HUES64 (cell line): ENCODE measurements at regions not wholly inside any gene's neighbourhood (a gene's known extent, or its start where the extent isn't known, plus 50 kb on each side); places are given as distances from the start of the nearest gene placed in this dataset.

ENCODE experiments used
- H3K27ac ChIP-seq: 2 replicates; pipeline ENCODE4 v1.7.0; 2013; ENCODE audit warnings: low read depth, low read length, inconsistent platforms
- H3K27me3 ChIP-seq: 2 replicates; pipeline ENCODE4 v1.6.1; 2013; ENCODE audit warnings: mild to moderate bottlenecking, low read length; ENCODE audit not compliant: insufficient read depth
- H3K36me3 ChIP-seq: 2 replicates; pipeline ENCODE4 v1.6.1; 2013; ENCODE audit warnings: mild to moderate bottlenecking, low read length; ENCODE audit not compliant: insufficient read depth
- H3K4me1 ChIP-seq: 2 replicates; pipeline ENCODE4 v1.6.1; 2013; ENCODE audit warnings: mild to moderate bottlenecking, low read length, moderate library complexity; ENCODE audit not compliant: insufficient read depth
- H3K4me3 ChIP-seq: 2 replicates; pipeline ENCODE4 v1.5.1; 2013; ENCODE audit warnings: mild to moderate bottlenecking, low read length, moderate library complexity
- H3K9ac ChIP-seq: 2 replicates; pipeline ENCODE4 v1.6.1; 2013; ENCODE audit warnings: mild to moderate bottlenecking, low read depth, low read length
- H3K9me3 ChIP-seq: 2 replicates; pipeline ENCODE4 v1.6.1; 2013; ENCODE audit warnings: low read depth, low read length; ENCODE audit not compliant: insufficient read depth
- WGBS: fragments of 150-250, 120-280 bp; methylation state at CpG from one replicate; pipeline ENCODE4 v1.1.7; 2013; ENCODE audit warnings: missing lambda C conversion rate; 5-methylcytosine and 5-hydroxymethylcytosine counted together

DNA sequence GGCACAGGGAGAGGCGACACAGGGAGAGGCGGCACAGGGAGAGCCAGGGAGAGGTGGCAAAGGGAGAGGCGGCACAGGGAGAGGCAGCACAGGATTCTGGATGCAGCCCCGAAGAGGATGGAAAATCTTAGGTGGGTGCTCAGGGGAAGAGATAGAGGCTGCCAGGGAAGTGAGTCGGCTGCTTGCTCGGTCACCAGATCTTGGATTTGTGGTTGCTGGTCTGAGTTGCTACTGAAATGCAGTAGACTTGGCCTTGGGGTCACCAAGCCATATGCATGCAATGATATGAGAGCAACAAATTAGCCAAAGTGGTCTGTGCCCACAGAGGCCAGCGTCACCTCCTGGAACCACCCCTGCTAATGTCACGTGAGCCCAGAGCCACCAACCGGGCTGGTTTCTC lies 117.2 kb upstream of the SALL3 start:
- Histone ChIP-seq H3K9me3 (no peaks in the 10 kb centered on the region), H3K27ac (no peak overlapping the region), H3K4me3 (no peak overlapping the region), H3K9ac (no peak overlapping the region), H3K27me3 (no peaks in the 10 kb centered on the region), H3K36me3 (no peaks in the 10 kb centered on the region), H3K4me1 (no peaks in the 10 kb centered on the region)
- 93% methylated on average over 9 of the region's 9 CpGs for WGBS

DNA sequence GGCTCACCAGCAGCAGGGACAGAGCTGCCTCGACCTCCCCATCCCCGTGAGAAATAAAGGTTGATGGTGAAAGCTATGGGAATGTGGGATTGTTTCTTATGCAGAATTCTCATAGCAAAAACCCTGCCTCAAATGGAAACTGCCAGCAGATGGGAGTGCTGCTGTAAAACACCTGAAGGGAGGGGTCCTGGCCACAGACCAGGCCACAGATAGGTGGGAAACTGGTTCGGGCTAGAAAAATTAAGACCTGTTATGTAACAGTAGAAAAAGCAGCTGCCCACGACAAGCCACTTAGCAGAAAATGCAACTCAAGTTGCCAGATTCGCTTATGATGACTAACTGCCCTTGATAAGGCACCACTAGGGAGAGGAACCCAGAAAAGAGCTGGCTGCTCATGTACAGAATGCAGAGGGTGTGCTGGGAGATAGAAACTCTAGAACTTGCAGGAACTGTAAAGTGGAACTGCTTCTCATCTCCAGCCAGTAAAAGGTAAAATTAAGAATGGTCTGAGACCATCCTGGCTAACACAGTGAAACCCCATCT lies 114.5 kb upstream of the SALL3 start:
- 96% methylated on average over 5 of the region's 5 CpGs for WGBS
- Histone ChIP-seq H3K9ac (no peak overlapping the region), H3K4me1 (no peaks in the 10 kb centered on the region), H3K9me3 (no peaks in the 10 kb centered on the region), H3K27ac (no peak overlapping the region), H3K4me3 (no peak overlapping the region), H3K27me3 (no peaks in the 10 kb centered on the region), H3K36me3 (no peaks in the 10 kb centered on the region)

DNA sequence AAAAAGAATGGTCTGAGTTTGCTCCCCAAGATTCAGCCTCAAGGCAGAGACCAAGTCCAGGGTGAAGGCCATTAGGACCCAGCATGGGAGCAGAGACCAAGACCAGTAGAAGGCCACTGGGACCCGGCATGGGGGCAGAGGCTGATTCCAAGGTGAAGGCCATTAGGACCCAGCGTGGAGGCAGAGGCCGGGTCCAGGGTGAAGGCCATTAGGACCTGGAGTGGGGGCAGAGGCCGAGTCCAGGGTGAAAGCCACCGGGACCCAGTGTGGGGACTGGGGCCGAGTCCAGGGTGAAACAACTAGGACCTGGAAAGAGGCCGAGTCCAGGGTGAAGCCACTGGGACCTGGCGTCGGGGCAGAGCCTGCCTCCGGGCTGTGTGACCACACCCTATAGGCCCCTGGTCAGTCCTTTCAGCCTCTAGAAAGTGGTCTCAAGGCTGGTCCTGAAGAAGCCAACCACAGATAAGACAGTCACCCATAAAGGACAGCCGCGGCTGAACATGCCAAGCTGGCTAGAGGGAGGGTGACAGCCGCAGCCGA lies 113.8 kb upstream of the SALL3 start:
- Histone ChIP-seq H3K9me3 (no peaks in the 10 kb centered on the region), H3K27ac (no peak overlapping the region), H3K4me3 (no peak overlapping the region), H3K36me3 (no peaks in the 10 kb centered on the region), H3K9ac (no peak overlapping the region), H3K4me1 (no peaks in the 10 kb centered on the region), H3K27me3 (no peaks in the 10 kb centered on the region)
- 95% methylated on average over 14 of the region's 14 CpGs for WGBS

GRCh38 chr18:78867131-78867530 lies 112.5 kb upstream of the SALL3 start:
- H3K9me3 ChIP-seq: no peaks in the 10 kb centered on the region
- H3K27me3 ChIP-seq: no peaks in the 10 kb centered on the region
- H3K9ac ChIP-seq: no peak overlapping the region
- H3K36me3 ChIP-seq: no peaks in the 10 kb centered on the region
- whole genome bisulfite sequencing: 92% methylated on average over 19 of the region's 19 CpGs
- H3K4me3 ChIP-seq: no peak overlapping the region
- H3K4me1 ChIP-seq: no peaks in the 10 kb centered on the region
- no peak overlapping the region for H3K27ac ChIP-seq

GRCh38 chr18:78868330-78869316 lies 111.0 kb upstream of the SALL3 start:
- H3K4me3 ChIP-seq: no peak overlapping the region

GRCh38 chr18:78871618-78872017 lies 108.0 kb upstream of the SALL3 start:
- H3K27ac ChIP-seq: no peak overlapping the region
- H3K4me1 ChIP-seq: no peaks in the 10 kb centered on the region
- no peaks in the 10 kb centered on the region for H3K27me3 ChIP-seq
- no peaks in the 10 kb centered on the region for H3K9me3 ChIP-seq
- no peaks in the 10 kb centered on the region for H3K36me3 ChIP-seq
- no peak overlapping the region for H3K9ac ChIP-seq
- H3K4me3 ChIP-seq: no peak overlapping the region
- WGBS: 92% methylated on average over 3 of the region's 3 CpGs

More at GRCh38 chr18:78868330-78869316, 111.0 kb upstream of the SALL3 start:
- Histone ChIP-seq H3K9me3 (no peaks in the 10 kb centered on the region), H3K9ac (no peak overlapping the region), H3K4me1 (no peaks in the 10 kb centered on the region), H3K36me3 (no peaks in the 10 kb centered on the region), H3K27me3 (no peaks in the 10 kb centered on the region), H3K27ac (no peak overlapping the region)
- WGBS: 94% methylated on average over 17 of the region's 17 CpGs

- H3K9ac ChIP-seq: no peak overlapping the region
- H3K4me1 ChIP-seq: no peaks in the 10 kb centered on the region
- no peaks in the 10 kb centered on the region for H3K27me3 ChIP-seq
- H3K36me3 ChIP-seq: no peaks in the 10 kb centered on the region
- no peak overlapping the region for H3K27ac ChIP-seq
- H3K4me3 ChIP-seq: no peak overlapping the region
- H3K9me3 ChIP-seq: no peaks in the 10 kb centered on the region
- WGBS: 93% methylated on average over 5 of the region's 6 CpGs
These were observed 105.6 kb upstream of the SALL3 start for GRCh38 chr18:78873926-78874500.

DNA sequence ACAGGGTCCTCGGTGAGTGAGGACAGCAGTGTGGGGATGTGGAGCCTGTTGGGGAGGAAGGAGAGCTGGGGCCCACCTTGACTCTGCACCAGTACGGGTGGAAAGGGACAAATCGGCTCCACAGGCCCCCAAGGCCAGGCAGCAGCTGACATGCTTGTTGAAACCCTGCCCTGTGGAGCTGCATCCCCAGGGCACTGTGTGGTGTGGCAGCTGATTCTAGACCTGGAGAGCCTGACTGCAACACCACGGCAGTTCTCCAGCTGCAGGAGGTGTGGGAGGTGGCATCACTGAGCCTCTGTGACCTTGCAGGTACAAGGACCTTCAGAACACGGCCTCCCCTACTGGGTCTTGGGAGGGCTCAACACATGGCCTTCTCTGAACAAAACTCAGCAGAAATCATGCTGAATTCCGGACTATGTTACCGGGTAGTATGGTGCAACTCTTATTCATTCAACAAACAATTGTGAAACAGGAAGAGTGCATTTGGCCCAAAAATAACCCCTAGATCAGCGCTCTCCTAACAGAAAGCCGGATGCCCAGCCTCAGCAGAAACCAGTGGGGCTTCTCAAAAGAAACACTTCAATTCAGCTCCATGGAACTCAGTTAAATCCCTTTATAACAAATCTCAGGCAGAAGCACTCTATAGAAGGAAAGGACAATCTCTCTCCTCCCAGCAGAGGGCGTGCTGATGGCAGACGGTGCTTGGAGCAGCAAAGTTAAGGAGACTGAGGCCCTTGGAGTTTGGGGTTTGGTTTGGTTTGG lies 104.4 kb upstream of the SALL3 start:
- no peaks in the 10 kb centered on the region for H3K4me1 ChIP-seq

DNA sequence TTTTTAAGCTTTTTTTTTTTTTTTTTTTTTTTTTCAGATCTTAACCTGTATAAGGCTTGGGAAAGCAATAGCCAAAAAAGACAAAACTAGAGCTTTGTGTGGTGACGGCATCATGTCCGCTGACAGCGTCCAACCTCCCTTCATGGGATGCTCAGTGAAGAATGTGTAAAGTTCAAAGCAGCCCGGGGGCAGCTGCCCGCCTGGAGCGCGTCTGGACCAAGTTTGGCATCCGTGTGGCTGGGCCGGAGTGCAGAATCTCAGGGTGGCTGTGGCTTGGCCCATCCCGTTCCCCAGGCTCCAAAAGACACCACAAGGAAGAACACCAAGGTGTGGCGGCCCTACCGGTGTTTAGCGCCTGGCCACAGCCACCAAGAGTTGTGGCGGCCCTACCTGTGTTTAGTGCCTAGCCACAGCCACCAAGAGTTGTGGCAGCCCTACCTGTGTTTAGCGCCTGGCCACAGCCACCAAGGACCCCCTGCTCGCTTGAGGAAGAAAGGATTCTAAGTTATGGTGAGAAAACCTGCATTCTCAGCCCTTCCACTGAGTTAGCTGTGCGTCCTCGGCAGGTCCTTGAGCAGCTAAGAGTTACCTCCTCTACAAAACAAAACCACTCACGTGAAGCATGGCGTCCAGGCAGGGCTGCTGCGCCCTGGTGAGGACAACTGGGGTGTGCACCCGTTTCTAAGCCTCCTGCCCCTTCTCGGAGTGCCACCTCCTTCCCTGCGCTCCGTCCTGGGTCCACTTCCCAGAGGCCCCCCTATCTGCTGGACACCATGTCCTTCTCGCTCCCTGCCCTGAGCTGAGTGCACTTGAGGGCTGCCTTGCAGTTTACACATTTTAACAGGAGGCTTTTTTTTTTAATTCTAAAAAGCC lies 103.6 kb upstream of the SALL3 start:
- Histone ChIP-seq H3K36me3 (no peaks in the 10 kb centered on the region), H3K4me1 (no peaks in the 10 kb centered on the region), H3K9ac (no peak overlapping the region), H3K27me3 (no peaks in the 10 kb centered on the region), H3K4me3 (no peak overlapping the region), H3K9me3 (no peaks in the 10 kb centered on the region), H3K27ac (no peak overlapping the region)
- WGBS: 95% methylated on average over 26 of the region's 26 CpGs

More for the DNA sequence above, 104.4 kb upstream of the SALL3 start:
- H3K4me3 ChIP-seq: no peak overlapping the region
- H3K27ac ChIP-seq: no peak overlapping the region
- no peaks in the 10 kb centered on the region for H3K36me3 ChIP-seq
- WGBS: 79% methylated on average over 10 of the region's 11 CpGs
- no peaks in the 10 kb centered on the region for H3K9me3 ChIP-seq
- H3K9ac ChIP-seq: no peak overlapping the region
- H3K27me3 ChIP-seq: no peaks in the 10 kb centered on the region

DNA sequence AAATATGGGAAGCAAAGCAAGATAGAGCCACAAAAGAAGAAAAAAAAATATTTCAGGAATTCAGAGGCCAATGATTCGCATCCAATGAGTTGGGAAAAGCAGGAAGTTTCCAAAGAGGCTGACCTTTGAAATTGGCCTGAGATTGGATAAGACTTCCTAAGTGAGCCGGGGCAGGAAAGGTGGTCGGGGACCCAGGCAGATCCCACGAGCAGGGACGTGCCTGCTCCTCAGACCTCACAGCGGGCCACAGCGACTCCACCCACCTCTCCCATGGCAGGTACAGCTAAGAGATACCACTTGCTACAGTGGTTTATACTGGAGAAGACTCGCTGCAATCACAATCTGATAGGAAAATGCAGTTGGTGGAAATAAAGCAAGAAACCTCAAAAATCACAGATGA lies 102.8 kb upstream of the SALL3 start:
- H3K36me3 ChIP-seq: no peaks in the 10 kb centered on the region
- H3K9ac ChIP-seq: no peak overlapping the region
- no peak overlapping the region for H3K27ac ChIP-seq
- H3K4me1 ChIP-seq: no peaks in the 10 kb centered on the region
- no peak overlapping the region for H3K4me3 ChIP-seq
- no peaks in the 10 kb centered on the region for H3K27me3 ChIP-seq
- WGBS: 72% methylated on average over 8 of the region's 8 CpGs
- H3K9me3 ChIP-seq: no peaks in the 10 kb centered on the region
